Astrocyte (in vitro differentiated cells and primary cell): ENCODE measurements at regions not wholly inside any gene's neighbourhood (a gene's known extent, or its start where the extent isn't known, plus 50 kb on each side); places are given as distances from the start of the nearest gene placed in this dataset.

Experiments used
- DNase-seq: peaks from one replicate; pipeline ENCODE4 v3.0.0-alpha.2; 2010; ENCODE audit warnings: low read depth
- FAIRE-seq: peaks from 2 replicates; lab custom pipeline; 2011; peaks lifted over from hg19 to GRCh38; lab: Jason Lieb, UNC
- H2AFZ ChIP-seq: 2 replicates; pipeline ENCODE4 v1.6.0; 2012; ENCODE audit warnings: low read depth, low read length, inconsistent platforms
- H3K27ac ChIP-seq: 2 replicates; pipeline ENCODE4 v1.5.1; 2011; ENCODE audit warnings: low read depth, low read length, inconsistent platforms
- H3K27me3 ChIP-seq: 2 replicates; pipeline ENCODE4 v1.6.0; 2011; ENCODE audit warnings: low read length, inconsistent platforms; ENCODE audit not compliant: insufficient read depth
- H3K36me3 ChIP-seq: 2 replicates; pipeline ENCODE4 v1.5.1; 2011; ENCODE audit warnings: low read length, inconsistent platforms; ENCODE audit not compliant: insufficient read depth
- H3K4me1 ChIP-seq: 2 replicates; pipeline ENCODE4 v1.5.1; 2011; ENCODE audit warnings: low read length, inconsistent platforms; ENCODE audit not compliant: insufficient read depth
- H3K4me2 ChIP-seq: 2 replicates; pipeline ENCODE4 v1.6.0; 2012; ENCODE audit warnings: low read length, inconsistent platforms
- H3K4me3 ChIP-seq: 2 replicates; pipeline ENCODE4 v1.5.1; 2011; ENCODE audit warnings: low read depth, mild to moderate bottlenecking, low read length, inconsistent platforms; ENCODE audit not compliant: insufficient read depth
- H3K79me2 ChIP-seq: 2 replicates; pipeline ENCODE4 v1.6.0; 2012; ENCODE audit warnings: mild to moderate bottlenecking, low read length, inconsistent platforms; ENCODE audit not compliant: insufficient read depth
- H3K9ac ChIP-seq: 2 replicates; pipeline ENCODE4 v1.6.0; 2012; ENCODE audit warnings: mild to moderate bottlenecking, low read length, inconsistent platforms
- H3K9me3 ChIP-seq: 2 replicates; pipeline ENCODE4 v1.5.1; 2012; ENCODE audit warnings: low read depth, mild to moderate bottlenecking, low read length, inconsistent platforms; ENCODE audit not compliant: insufficient read depth
- H4K20me1 ChIP-seq: 2 replicates; pipeline ENCODE4 v1.6.0; 2012; ENCODE audit warnings: low read length, inconsistent platforms; ENCODE audit not compliant: insufficient read depth
- H3K27ac Mint-ChIP-seq: one replicate; pipeline ENCODE4 v1.8.0; 2021; ENCODE audit warnings: mild to moderate bottlenecking, mixed read lengths; ENCODE audit not compliant: unreplicated experiment
- H3K27me3 Mint-ChIP-seq: one replicate; pipeline ENCODE4 v1.8.0; 2021; ENCODE audit warnings: low read depth, mixed read lengths; ENCODE audit not compliant: unreplicated experiment
- H3K36me3 Mint-ChIP-seq: one replicate; pipeline ENCODE4 v1.8.0; 2021; ENCODE audit warnings: low read depth, mixed read lengths; ENCODE audit not compliant: unreplicated experiment
- H3K4me1 Mint-ChIP-seq: one replicate; pipeline ENCODE4 v1.8.0; 2021; ENCODE audit warnings: low read depth, mixed read lengths; ENCODE audit not compliant: unreplicated experiment
- H3K4me3 Mint-ChIP-seq: one replicate; pipeline ENCODE4 v1.8.0; 2021; ENCODE audit warnings: mild to moderate bottlenecking, moderate library complexity, mixed read lengths; ENCODE audit not compliant: unreplicated experiment
- H3K9me3 Mint-ChIP-seq: one replicate; pipeline ENCODE4 v1.8.0; 2021; ENCODE audit warnings: mild to moderate bottlenecking, mixed read lengths; ENCODE audit not compliant: unreplicated experiment
- CTCF ChIP-seq: IDR thresholded peaks from 2 replicates; pipeline ENCODE4 v1.5.1; 2011; ENCODE audit warnings: low read depth, mild to moderate bottlenecking, inconsistent platforms, low read length, moderate library complexity; ENCODE audit not compliant: insufficient read depth
- EZH2 ChIP-seq: IDR thresholded peaks from 2 replicates; pipeline ENCODE4 v1.6.1; 2012; ENCODE audit warnings: mild to moderate bottlenecking, low read length, inconsistent platforms; ENCODE audit not compliant: insufficient read depth

- peaks cover 25% of the 10 kb centered on the region for H3K4me1 Mint-ChIP-seq
- H3K36me3 ChIP-seq, result no peaks in the 10 kb centered on the region
- H2AFZ ChIP-seq, result no peak overlapping the region
- H4K20me1 ChIP-seq, result no peaks in the 10 kb centered on the region
- H3K9me3 Mint-ChIP-seq, result peaks cover 7% of the 10 kb centered on the region
- H3K36me3 Mint-ChIP-seq, result peaks cover 5% of the 10 kb centered on the region
- DNase-seq (no peak), FAIRE-seq (no peak)
- no peak overlapping the region for H3K4me3 Mint-ChIP-seq
- peaks cover 1% of the 10 kb centered on the region for H3K27me3 ChIP-seq
- no peak overlapping the region for H3K4me2 ChIP-seq
- H3K27me3 Mint-ChIP-seq, result peaks cover 19% of the 10 kb centered on the region
- H3K27ac ChIP-seq, result no peak overlapping the region
- no peaks in the 10 kb centered on the region for H3K9me3 ChIP-seq
- no peaks in the 10 kb centered on the region for H3K79me2 ChIP-seq
- TF ChIP-seq EZH2 (no peak), CTCF (no peak)
- H3K4me3 ChIP-seq, result no peak overlapping the region
- no peak overlapping the region for H3K27ac Mint-ChIP-seq
- H3K4me1 ChIP-seq, result peaks cover 14% of the 10 kb centered on the region
- no peak overlapping the region for H3K9ac ChIP-seq
Observed at GRCh38 chr9:134494273-134494815, 147.3 kb upstream of the COL5A1 start.

- Mint-ChIP-seq H3K36me3 (peaks cover 5% of the 10 kb centered on the region), H3K27ac (no peak overlapping the region), H3K27me3 (peaks cover 14% of the 10 kb centered on the region), H3K4me3 (no peak overlapping the region), H3K4me1 (peaks cover 25% of the 10 kb centered on the region), H3K9me3 (peaks cover 4% of the 10 kb centered on the region)
- H3K27me3 ChIP-seq, result no peaks in the 10 kb centered on the region
- no peak overlapping the region for H3K4me2 ChIP-seq
- no peaks in the 10 kb centered on the region for H3K36me3 ChIP-seq
- H3K27ac ChIP-seq, result no peak overlapping the region
- H4K20me1 ChIP-seq, result no peaks in the 10 kb centered on the region
- H3K9me3 ChIP-seq, result no peaks in the 10 kb centered on the region
- H3K9ac ChIP-seq, result no peak overlapping the region
- H2AFZ ChIP-seq, result no peak overlapping the region
- no peak for DNase-seq
- H3K79me2 ChIP-seq, result no peaks in the 10 kb centered on the region
- no peak overlapping the region for H3K4me3 ChIP-seq
- peaks cover 14% of the 10 kb centered on the region for H3K4me1 ChIP-seq
- TF ChIP-seq CTCF (no peak), EZH2 (no peak)
- no peak for FAIRE-seq
Observed at GRCh38 chr9:134494905-134495304, 146.7 kb upstream of the COL5A1 start.

- peaks cover 14% of the 10 kb centered on the region for H3K4me1 ChIP-seq
- no peak overlapping the region for H3K4me3 ChIP-seq
- no peak overlapping the region for H3K27ac ChIP-seq
- H4K20me1 ChIP-seq, result no peaks in the 10 kb centered on the region
- TF ChIP-seq CTCF (no peak), EZH2 (no peak)
- H3K27me3 Mint-ChIP-seq, result peaks cover 6% of the 10 kb centered on the region
- peak overlapping the region; percentile 61 for H2AFZ ChIP-seq
- no peak overlapping the region for H3K9ac ChIP-seq
- H3K79me2 ChIP-seq, result no peaks in the 10 kb centered on the region
- H3K9me3 Mint-ChIP-seq, result no peaks in the 10 kb centered on the region
- DNase-seq (no peak), FAIRE-seq (no peak)
- no peak overlapping the region for H3K27ac Mint-ChIP-seq
- no peaks in the 10 kb centered on the region for H3K36me3 Mint-ChIP-seq
- H3K36me3 ChIP-seq, result no peaks in the 10 kb centered on the region
- H3K27me3 ChIP-seq, result peaks cover under 1% of the 10 kb centered on the region
- H3K9me3 ChIP-seq, result no peaks in the 10 kb centered on the region
- peaks cover 25% of the 10 kb centered on the region for H3K4me1 Mint-ChIP-seq
- peak overlapping the region; percentile 63 for H3K4me2 ChIP-seq
- H3K4me3 Mint-ChIP-seq, result no peak overlapping the region
Observed at GRCh38 chr9:134495881-134496412, 145.7 kb upstream of the COL5A1 start.
